ENCODE measurements at regions not wholly inside any gene's neighbourhood (a gene's known extent, or its start where the extent isn't known, plus 50 kb on each side); places are given as distances from the start of the nearest gene placed in this dataset.
"Not testable (repeated sequence)": the region's sequence is repeated elsewhere in the genome, so short reads cannot be mapped to it uniquely, and the experiment has no call there.

- H3K27me3 ChIP-seq (ENCODE audit: insufficient read depth, low read depth, low read length), result no peaks in the 10 kb centered on the region
- no peaks in the 10 kb centered on the region for H3K9me3 ChIP-seq (ENCODE audit: low read length)
- H3K4me3 ChIP-seq (ENCODE audit: low read length), result no peak overlapping the region
- no peaks in the 10 kb centered on the region for H3K9me2 ChIP-seq (ENCODE audit: insufficient read depth, low read length)
- no peaks in the 10 kb centered on the region for H3K36me3 ChIP-seq (ENCODE audit: insufficient read depth, low read length)
- H3F3A ChIP-seq (ENCODE audit: insufficient read depth, low read length, poor library complexity, severe bottlenecking), result no peaks in the 10 kb centered on the region
- no peak for TF ChIP-seq EP300 (conservative IDR thresholded peaks at IDR 0.05; ENCODE audit: poor library complexity, severe bottlenecking)
- TF ChIP-seq CTCF (IDR thresholded peaks at IDR 0.05; ENCODE audit: poor library complexity, severe bottlenecking), result no peak
- no peak for TF ChIP-seq SMC3 (conservative IDR thresholded peaks at IDR 0.05; ENCODE audit: poor library complexity)
- no peak for TF ChIP-seq RAD21 (conservative IDR thresholded peaks at IDR 0.05)
- TF ChIP-seq TAF1 (IDR thresholded peaks at IDR 0.05; ENCODE audit: low read depth), result no peak
- TF ChIP-seq MXI1 (conservative IDR thresholded peaks at IDR 0.05; ENCODE audit: poor library complexity, severe bottlenecking), result no peak
- no peak for TF ChIP-seq REST (IDR thresholded peaks at IDR 0.05; ENCODE audit: borderline replicate concordance)
- TF ChIP-seq EZH2 (IDR thresholded peaks at IDR 0.05; ENCODE audit: borderline replicate concordance, insufficient read depth, low read length, poor library complexity, severe bottlenecking), result no peak
- no peak for TF ChIP-seq POLR2AphosphoS5 (IDR thresholded peaks at IDR 0.05)
- no peak overlapping the region for H3K27ac ChIP-seq (ENCODE audit: low read length)
- no peak overlapping the region for H2AFZ ChIP-seq (ENCODE audit: low read depth, low read length)
- H4K20me1 ChIP-seq (ENCODE audit: insufficient read depth), result no peaks in the 10 kb centered on the region
- no peak overlapping the region for H3K9ac ChIP-seq (ENCODE audit: low read length)
- H3K79me2 ChIP-seq (replicated peaks; ENCODE audit: insufficient read depth, low read length), result no peaks in the 10 kb centered on the region
- no peak overlapping the region for H3K4me2 ChIP-seq (ENCODE audit: low read length)
Observed at GRCh38 chr14:87368751-87369150, 624.2 kb downstream of the GALC start.

GRCh38 chr14:87360246-87360645 lies 632.7 kb downstream of the GALC start:
- not testable (repeated sequence) for H3K9me2 ChIP-seq (ENCODE audit: insufficient read depth, low read length); H3K27ac ChIP-seq (ENCODE audit: low read length); H3K4me3 ChIP-seq (ENCODE audit: low read length); H3K79me2 ChIP-seq (replicated peaks; ENCODE audit: insufficient read depth, low read length); H3K9me3 ChIP-seq (ENCODE audit: low read length); H3K27me3 ChIP-seq (ENCODE audit: insufficient read depth, low read depth, low read length); H3F3A ChIP-seq (ENCODE audit: insufficient read depth, low read length, poor library complexity, severe bottlenecking); H3K9ac ChIP-seq (ENCODE audit: low read length); H3K4me2 ChIP-seq (ENCODE audit: low read length); H3K36me3 ChIP-seq (ENCODE audit: insufficient read depth, low read length); H4K20me1 ChIP-seq (ENCODE audit: insufficient read depth); H2AFZ ChIP-seq (ENCODE audit: low read depth, low read length)

- Histone ChIP-seq H3K4me3 (ENCODE audit: low read length) (no peak overlapping the region), H3K27me3 (ENCODE audit: insufficient read depth, low read depth, low read length) (no peaks in the 10 kb centered on the region), H3K36me3 (ENCODE audit: insufficient read depth, low read length) (no peaks in the 10 kb centered on the region), H3K9ac (ENCODE audit: low read length) (no peak overlapping the region), H3K9me2 (ENCODE audit: insufficient read depth, low read length) (no peaks in the 10 kb centered on the region), H3K79me2 (replicated peaks; ENCODE audit: insufficient read depth, low read length) (no peaks in the 10 kb centered on the region), H3F3A (ENCODE audit: insufficient read depth, low read length, poor library complexity, severe bottlenecking) (no peaks in the 10 kb centered on the region), H3K27ac (ENCODE audit: low read length) (no peak overlapping the region), H3K4me2 (ENCODE audit: low read length) (no peak overlapping the region), H4K20me1 (ENCODE audit: insufficient read depth) (no peaks in the 10 kb centered on the region), H3K9me3 (ENCODE audit: low read length) (no peaks in the 10 kb centered on the region), H2AFZ (ENCODE audit: low read depth, low read length) (no peak overlapping the region)
- no peak for TF ChIP-seq EP300 (conservative IDR thresholded peaks at IDR 0.05; ENCODE audit: poor library complexity, severe bottlenecking)
- no peak for TF ChIP-seq EZH2 (IDR thresholded peaks at IDR 0.05; ENCODE audit: borderline replicate concordance, insufficient read depth, low read length, poor library complexity, severe bottlenecking)
- no peak for TF ChIP-seq POLR2AphosphoS5 (IDR thresholded peaks at IDR 0.05)
- TF ChIP-seq SMC3 (conservative IDR thresholded peaks at IDR 0.05; ENCODE audit: poor library complexity), result no peak
- no peak for TF ChIP-seq CTCF (IDR thresholded peaks at IDR 0.05; ENCODE audit: poor library complexity, severe bottlenecking)
- no peak for TF ChIP-seq RAD21 (conservative IDR thresholded peaks at IDR 0.05)
- TF ChIP-seq MXI1 (conservative IDR thresholded peaks at IDR 0.05; ENCODE audit: poor library complexity, severe bottlenecking), result no peak
- no peak for TF ChIP-seq TAF1 (IDR thresholded peaks at IDR 0.05; ENCODE audit: low read depth)
- TF ChIP-seq REST (IDR thresholded peaks at IDR 0.05; ENCODE audit: borderline replicate concordance), result no peak
Observed at GRCh38 chr14:87351007-87351406, 642.0 kb downstream of the GALC start.
